ENCODE measurements at regions not wholly inside any gene's neighbourhood (a gene's known extent, or its start where the extent isn't known, plus 50 kb on each side); places are given as distances from the start of the nearest gene placed in this dataset.
"Not testable (repeated sequence)": the region's sequence is repeated elsewhere in the genome, so short reads cannot be mapped to it uniquely, and the experiment has no call there.

GRCh38 chr3:6367171-6367570 is 493.7 kb upstream of the GRM7 start:
- DNase-seq = no peak

GRCh38 chr3:6392123-6392522 is 468.8 kb upstream of the GRM7 start:
- DNase-seq = no peak

- DNase-seq = no peak
These were observed 466.0 kb upstream of the GRM7 start for GRCh38 chr3:6394944-6395343.

- no peak for DNase-seq
These were observed 464.3 kb upstream of the GRM7 start for GRCh38 chr3:6396631-6397030.

GRCh38 chr3:6402666-6403065 is 458.2 kb upstream of the GRM7 start:
- not testable (repeated sequence) for DNase-seq

GRCh38 chr3:6406923-6407322 is 454.0 kb upstream of the GRM7 start:
- DNase-seq = not testable (repeated sequence)

GRCh38 chr3:6416049-6416661 is 444.8 kb upstream of the GRM7 start:
- no peak for DNase-seq

GRCh38 chr3:6417174-6417573 is 443.7 kb upstream of the GRM7 start:
- DNase-seq = no peak

- DNase-seq = no peak
These were observed 442.4 kb upstream of the GRM7 start for GRCh38 chr3:6418485-6418884.

- no peak for DNase-seq
These were observed 439.1 kb upstream of the GRM7 start for GRCh38 chr3:6421666-6422445.

GRCh38 chr3:6425289-6425820 is 435.6 kb upstream of the GRM7 start:
- no peak for DNase-seq

- not testable (repeated sequence) for DNase-seq
These were observed 432.6 kb upstream of the GRM7 start for GRCh38 chr3:6428276-6428675.

- no peak for DNase-seq
These were observed 425.0 kb upstream of the GRM7 start for GRCh38 chr3:6435951-6436350.

- DNase-seq = no peak
These were observed 423.3 kb upstream of the GRM7 start for GRCh38 chr3:6437631-6438030.

- DNase-seq = no peak
These were observed 422.9 kb upstream of the GRM7 start for GRCh38 chr3:6438031-6438430.

GRCh38 chr3:6439226-6439625 is 421.7 kb upstream of the GRM7 start:
- DNase-seq = no peak

GRCh38 chr3:6439824-6440223 is 421.1 kb upstream of the GRM7 start:
- no peak for DNase-seq

- no peak for DNase-seq
These were observed 415.8 kb upstream of the GRM7 start for GRCh38 chr3:6444888-6445658.

GRCh38 chr3:6447166-6447801 is 413.6 kb upstream of the GRM7 start:
- no peak for DNase-seq

- no peak for DNase-seq
These were observed 412.9 kb upstream of the GRM7 start for GRCh38 chr3:6448011-6448410.

GRCh38 chr3:6449099-6449498 is 411.8 kb upstream of the GRM7 start:
- DNase-seq = no peak

- no peak for DNase-seq
These were observed 407.9 kb upstream of the GRM7 start for GRCh38 chr3:6452974-6453373.

GRCh38 chr3:6455031-6455430 is 405.9 kb upstream of the GRM7 start:
- no peak for DNase-seq

All from SW 1271 (cell line).